ENCODE measurements at regions not wholly inside any gene's neighbourhood (a gene's known extent, or its start where the extent isn't known, plus 50 kb on each side); places are given as distances from the start of the nearest gene placed in this dataset.
"Not testable (repeated sequence)": the region's sequence is repeated elsewhere in the genome, so short reads cannot be mapped to it uniquely, and the experiment has no call there.

- DNase-seq, result no peak
Measured at GRCh38 chr2:64887565-64887964, 101.6 kb upstream of the SLC1A4 start.

GRCh38 chr2:64888591-64889309 lies 100.4 kb upstream of the SLC1A4 start:
- no peak for DNase-seq

GRCh38 chr2:64889803-64890202 lies 99.4 kb upstream of the SLC1A4 start:
- DNase-seq, result no peak

GRCh38 chr2:64896572-64896971 lies 92.6 kb upstream of the SLC1A4 start:
- DNase-seq, result not testable (repeated sequence)

- no peak for DNase-seq
Measured at GRCh38 chr2:64899081-64899865, 89.9 kb upstream of the SLC1A4 start.

GRCh38 chr2:64899876-64900275 lies 89.3 kb upstream of the SLC1A4 start:
- not testable (repeated sequence) for DNase-seq

- DNase-seq, result no peak
Measured at GRCh38 chr2:64904413-64905329, 84.5 kb upstream of the SLC1A4 start.

GRCh38 chr2:64905338-64906024 lies 83.7 kb upstream of the SLC1A4 start:
- DNase-seq, result no peak

GRCh38 chr2:64906853-64907536 lies 82.2 kb upstream of the SLC1A4 start:
- no peak for DNase-seq

- no peak for DNase-seq
Measured at GRCh38 chr2:64908406-64908805, 80.8 kb upstream of the SLC1A4 start.

- DNase-seq, result no peak
Measured at GRCh38 chr2:64910523-64910922, 78.7 kb upstream of the SLC1A4 start.

- DNase-seq, result no peak
Measured at GRCh38 chr2:64910972-64911433, 78.2 kb upstream of the SLC1A4 start.

- peak; percentile 34 for DNase-seq
Measured at GRCh38 chr2:64913357-64913869, 75.8 kb upstream of the SLC1A4 start.

- DNase-seq, result no peak
Measured at GRCh38 chr2:64914247-64914646, 75.0 kb upstream of the SLC1A4 start.

GRCh38 chr2:64914735-64915509 lies 74.3 kb upstream of the SLC1A4 start:
- no peak for DNase-seq

GRCh38 chr2:64915510-64915900 lies 73.7 kb upstream of the SLC1A4 start:
- no peak for DNase-seq

GRCh38 chr2:64918220-64918886 lies 70.8 kb upstream of the SLC1A4 start:
- DNase-seq, result no peak

- peak; percentile 9 for DNase-seq
Measured at GRCh38 chr2:64919261-64919660, 69.9 kb upstream of the SLC1A4 start.

GRCh38 chr2:64922482-64923384 lies 66.5 kb upstream of the SLC1A4 start:
- no peak for DNase-seq

Data from CD4-positive, alpha-beta T cell treated with Interleukin-6 for 4 hours (primary cell).